Ectodermal cell (in vitro differentiated cells): ENCODE measurements at regions not wholly inside any gene's neighbourhood (a gene's known extent, or its start where the extent isn't known, plus 50 kb on each side); places are given as distances from the start of the nearest gene placed in this dataset.

Source experiments
- H3K27ac ChIP-seq: 2 replicates; pipeline ENCODE4 v1.7.0; 2013; ENCODE audit warnings: mild to moderate bottlenecking, low read depth, low read length; ENCODE audit not compliant: insufficient read depth, poor library complexity, severe bottlenecking
- H3K27me3 ChIP-seq: 2 replicates; pipeline ENCODE4 v1.7.0; 2013; ENCODE audit warnings: mild to moderate bottlenecking, low read length; ENCODE audit not compliant: insufficient read depth, control insufficient read depth, poor library complexity, severe bottlenecking
- H3K36me3 ChIP-seq: one replicate; pipeline ENCODE4 v1.7.0; 2013; ENCODE audit warnings: low read length; ENCODE audit not compliant: control insufficient read depth, insufficient read depth
- H3K4me1 ChIP-seq: one replicate; pipeline ENCODE4 v1.7.0; 2013; ENCODE audit warnings: low read length; ENCODE audit not compliant: control insufficient read depth, insufficient read depth
- H3K4me3 ChIP-seq: 2 replicates; pipeline ENCODE4 v1.7.0; 2013; ENCODE audit warnings: low read depth, low read length, control low read depth; ENCODE audit not compliant: insufficient read depth
- H3K9me3 ChIP-seq: 2 replicates; pipeline ENCODE4 v1.7.0; 2013; ENCODE audit warnings: mild to moderate bottlenecking, low read length, moderate library complexity; ENCODE audit not compliant: control insufficient read depth
- WGBS, 2 experiments: methylation state at CpG; one replicate each; pipeline ENCODE4 v1.1.7; 2013; ENCODE audit warnings: missing lambda C conversion rate in 2 of 2; 5-methylcytosine and 5-hydroxymethylcytosine counted together

DNA sequence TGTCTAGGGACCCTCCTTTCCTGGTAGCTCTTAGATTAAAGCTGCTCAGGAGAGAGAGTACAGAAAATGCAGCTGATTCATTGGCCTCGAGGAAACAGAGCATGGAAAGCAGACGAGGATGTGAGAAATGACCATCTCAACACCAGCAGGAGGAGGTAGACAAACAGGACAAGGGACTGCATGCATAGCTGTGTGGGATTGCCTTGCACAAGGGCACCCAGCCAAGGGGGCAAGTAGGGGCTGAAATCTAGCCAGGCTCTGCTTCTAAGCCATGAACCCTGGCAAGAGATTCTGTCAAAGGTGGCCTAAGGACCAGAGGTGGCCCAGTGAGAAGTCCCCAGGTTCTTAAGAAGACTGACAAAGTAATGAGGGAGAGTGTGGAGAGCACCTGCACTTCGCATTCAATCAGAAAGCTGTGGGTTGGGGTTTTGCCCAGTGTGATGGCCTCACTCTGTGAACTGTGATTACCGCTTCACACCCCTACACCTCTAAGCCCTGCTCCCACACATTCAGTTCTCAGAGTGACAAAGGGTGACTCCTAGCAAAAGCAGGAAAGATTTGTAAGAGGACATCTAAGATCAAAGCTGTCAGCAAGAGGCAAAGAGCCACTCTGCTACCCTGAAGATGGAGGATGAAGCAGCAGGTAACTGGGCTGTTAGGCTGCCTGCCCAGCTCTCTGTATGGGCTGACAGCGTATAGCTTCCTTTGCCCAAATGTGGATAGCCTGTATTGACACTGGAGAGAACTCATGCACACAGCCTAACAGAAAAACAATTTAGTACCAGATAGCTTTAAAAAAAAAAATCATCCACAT lies 151.3 kb upstream of the PELI1 start:
- H3K4me1 ChIP-seq = no peaks in the 10 kb centered on the region
- H3K9me3 ChIP-seq = no peaks in the 10 kb centered on the region
- 89 to 97% methylated on average over 5 of the region's 5 CpGs for WGBS, 2 experiments
- no peak overlapping the region for H3K27ac ChIP-seq
- no peaks in the 10 kb centered on the region for H3K36me3 ChIP-seq
- H3K4me3 ChIP-seq = no peak overlapping the region
- H3K27me3 ChIP-seq = no peaks in the 10 kb centered on the region

DNA sequence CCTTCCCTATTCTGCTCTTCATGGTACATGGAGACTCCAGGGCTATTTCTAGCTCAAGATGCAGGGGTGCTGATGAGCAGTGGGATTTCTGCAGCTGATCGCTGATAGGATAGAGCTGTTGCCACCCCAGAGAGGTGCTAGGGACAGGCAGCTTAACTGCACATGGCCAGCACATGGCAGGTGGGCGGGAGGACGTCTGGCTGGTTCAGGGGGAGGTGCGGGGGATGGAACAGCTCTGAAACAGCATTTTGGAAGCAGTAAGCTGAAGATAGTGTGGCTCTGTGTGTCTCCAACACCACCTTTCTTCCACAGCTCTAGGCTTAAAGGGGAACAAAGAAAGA lies 151.9 kb upstream of the PELI1 start:
- no peak overlapping the region for H3K27ac ChIP-seq
- H3K27me3 ChIP-seq = no peaks in the 10 kb centered on the region
- H3K9me3 ChIP-seq = no peaks in the 10 kb centered on the region
- H3K4me1 ChIP-seq = no peaks in the 10 kb centered on the region
- H3K4me3 ChIP-seq = no peak overlapping the region
- no peaks in the 10 kb centered on the region for H3K36me3 ChIP-seq
- WGBS, 2 experiments = 82 to 90% methylated on average over 4 of the region's 4 CpGs

DNA sequence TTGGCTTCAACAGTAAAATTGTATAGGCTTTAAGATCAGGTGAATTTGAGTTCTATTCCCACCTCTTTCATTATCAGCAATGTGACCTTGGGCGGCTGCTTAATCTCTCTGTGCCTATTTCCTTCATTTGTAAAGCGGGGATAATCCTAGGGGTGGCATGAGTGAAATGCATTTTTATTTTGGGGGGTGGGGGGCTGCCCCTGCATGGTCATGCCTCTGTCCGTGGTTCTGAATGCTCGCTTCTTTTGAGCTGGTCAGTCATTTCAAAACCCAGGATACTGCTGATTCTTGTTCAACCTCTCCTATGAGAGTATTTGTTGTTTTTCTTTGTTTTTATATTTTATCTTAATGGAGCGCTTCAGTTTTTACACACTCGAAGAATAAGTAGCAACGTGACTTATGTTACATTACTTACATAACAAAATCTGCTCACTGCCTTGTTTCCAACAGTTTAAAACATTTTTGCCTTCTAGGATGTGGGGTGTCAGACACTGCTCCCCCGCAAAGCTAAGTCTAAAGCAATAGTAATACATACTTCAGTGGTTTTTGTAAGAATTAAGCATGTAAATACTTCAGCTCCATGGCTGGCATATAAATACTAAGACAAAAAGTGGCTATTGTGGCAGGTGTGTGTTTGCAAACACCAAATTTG lies 152.6 kb upstream of the PELI1 start:
- 92 to 95% methylated on average over 6 to 8 of the region's 8 CpGs for WGBS, 2 experiments
- no peak overlapping the region for H3K4me3 ChIP-seq
- no peaks in the 10 kb centered on the region for H3K27me3 ChIP-seq
- H3K36me3 ChIP-seq = no peaks in the 10 kb centered on the region
- H3K9me3 ChIP-seq = no peaks in the 10 kb centered on the region
- H3K27ac ChIP-seq = no peak overlapping the region
- no peaks in the 10 kb centered on the region for H3K4me1 ChIP-seq

DNA sequence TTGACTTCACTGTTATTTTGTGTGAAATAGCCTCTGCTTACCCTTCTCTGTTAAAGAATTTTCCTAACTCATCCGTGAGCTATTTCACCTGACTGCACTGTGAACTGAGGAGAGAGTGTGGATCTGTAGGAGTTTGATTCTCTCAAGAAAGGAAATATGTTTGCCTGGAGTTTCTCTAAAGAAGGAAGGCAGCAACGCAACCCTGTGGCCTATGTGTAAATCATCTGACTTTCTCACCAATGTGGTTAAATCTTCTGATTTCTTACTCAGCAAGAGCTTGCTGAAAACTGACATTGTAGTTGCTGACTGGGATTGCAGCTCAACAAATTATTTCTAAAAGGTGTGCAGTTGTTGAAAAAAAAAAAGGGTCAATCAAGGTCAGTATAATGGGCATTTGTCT lies 153.9 kb upstream of the PELI1 start:
- Histone ChIP-seq H3K9me3 (no peaks in the 10 kb centered on the region), H3K27ac (no peak overlapping the region), H3K36me3 (no peaks in the 10 kb centered on the region), H3K27me3 (no peaks in the 10 kb centered on the region), H3K4me3 (no peak overlapping the region), H3K4me1 (no peaks in the 10 kb centered on the region)
- 94 to 97% methylated on average over 2 of the region's 2 CpGs for WGBS, 2 experiments

DNA sequence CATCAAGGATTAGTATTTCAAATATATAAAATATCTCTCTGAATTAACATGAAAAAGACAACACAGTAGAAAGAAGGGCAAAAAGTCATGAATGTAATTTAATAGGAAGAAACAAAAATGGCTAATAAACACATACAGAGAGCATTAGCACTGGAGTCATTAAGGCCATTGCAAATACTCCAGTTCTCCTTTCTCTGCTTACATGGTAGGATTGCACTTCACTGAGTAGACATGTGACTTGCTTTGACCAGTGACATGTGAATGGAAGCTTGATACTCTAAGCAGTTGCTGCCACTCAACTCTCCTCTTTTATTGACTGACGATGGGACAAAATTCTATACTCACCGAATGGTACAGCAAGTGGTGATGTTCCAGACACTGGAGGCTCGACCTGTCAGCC lies 153.9 kb upstream of the LGALSL start:
- Histone ChIP-seq H3K27me3 (no peaks in the 10 kb centered on the region), H3K4me1 (no peaks in the 10 kb centered on the region), H3K9me3 (no peaks in the 10 kb centered on the region), H3K27ac (no peak overlapping the region), H3K4me3 (no peak overlapping the region), H3K36me3 (no peaks in the 10 kb centered on the region)
- 94 to 97% methylated on average over 3 of the region's 3 CpGs for WGBS, 2 experiments

DNA sequence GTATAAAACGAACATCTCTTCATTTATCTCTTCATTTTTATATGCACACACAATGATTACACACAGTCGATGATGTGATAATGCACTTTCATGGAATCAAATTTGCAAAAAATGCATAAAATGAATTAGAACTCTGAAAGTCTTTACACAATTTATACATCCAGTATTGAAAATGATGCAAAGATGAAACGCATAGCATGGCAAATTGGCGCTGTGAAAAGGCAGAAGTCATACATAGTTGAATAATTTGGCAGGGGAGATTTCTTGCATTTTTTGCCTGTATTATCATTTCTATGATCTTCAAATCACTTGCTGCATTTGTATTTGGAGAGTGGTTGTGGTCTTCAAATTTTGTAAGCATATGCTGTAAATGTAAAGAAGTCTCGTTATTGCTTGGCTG lies 150.7 kb upstream of the LGALSL start:
- Histone ChIP-seq H3K27ac (no peak overlapping the region), H3K36me3 (no peaks in the 10 kb centered on the region), H3K9me3 (no peaks in the 10 kb centered on the region), H3K4me1 (no peaks in the 10 kb centered on the region), H3K27me3 (no peaks in the 10 kb centered on the region), H3K4me3 (no peak overlapping the region)
- WGBS, 2 experiments = 94 to 96% methylated on average over 5 of the region's 5 CpGs

DNA sequence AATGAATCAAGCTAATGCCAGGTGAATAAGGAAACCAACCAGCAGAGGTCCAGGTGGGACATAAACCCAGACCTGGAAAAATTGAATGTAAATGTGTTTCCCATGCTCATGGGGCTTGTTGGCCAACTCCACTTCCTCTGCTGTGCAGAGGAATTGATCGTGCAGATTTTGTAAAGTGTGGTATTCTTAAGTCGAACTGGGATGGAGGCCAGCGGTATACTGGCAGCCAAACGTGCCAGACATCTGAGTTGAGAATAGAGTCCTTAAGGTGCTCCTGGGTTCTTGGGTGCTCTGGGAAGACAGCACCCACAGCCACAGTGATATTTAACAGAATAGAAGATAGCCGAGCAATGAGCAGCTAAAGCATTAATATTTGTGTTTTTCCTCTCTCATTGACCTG lies 146.5 kb upstream of the LGALSL start:
- Histone ChIP-seq H3K9me3 (no peaks in the 10 kb centered on the region), H3K4me1 (peaks cover 15% of the 10 kb centered on the region), H3K36me3 (no peaks in the 10 kb centered on the region), H3K27me3 (no peaks in the 10 kb centered on the region), H3K27ac (no peak overlapping the region), H3K4me3 (no peak overlapping the region)
- WGBS, 2 experiments = 92 to 96% methylated on average over 5 of the region's 5 CpGs

DNA sequence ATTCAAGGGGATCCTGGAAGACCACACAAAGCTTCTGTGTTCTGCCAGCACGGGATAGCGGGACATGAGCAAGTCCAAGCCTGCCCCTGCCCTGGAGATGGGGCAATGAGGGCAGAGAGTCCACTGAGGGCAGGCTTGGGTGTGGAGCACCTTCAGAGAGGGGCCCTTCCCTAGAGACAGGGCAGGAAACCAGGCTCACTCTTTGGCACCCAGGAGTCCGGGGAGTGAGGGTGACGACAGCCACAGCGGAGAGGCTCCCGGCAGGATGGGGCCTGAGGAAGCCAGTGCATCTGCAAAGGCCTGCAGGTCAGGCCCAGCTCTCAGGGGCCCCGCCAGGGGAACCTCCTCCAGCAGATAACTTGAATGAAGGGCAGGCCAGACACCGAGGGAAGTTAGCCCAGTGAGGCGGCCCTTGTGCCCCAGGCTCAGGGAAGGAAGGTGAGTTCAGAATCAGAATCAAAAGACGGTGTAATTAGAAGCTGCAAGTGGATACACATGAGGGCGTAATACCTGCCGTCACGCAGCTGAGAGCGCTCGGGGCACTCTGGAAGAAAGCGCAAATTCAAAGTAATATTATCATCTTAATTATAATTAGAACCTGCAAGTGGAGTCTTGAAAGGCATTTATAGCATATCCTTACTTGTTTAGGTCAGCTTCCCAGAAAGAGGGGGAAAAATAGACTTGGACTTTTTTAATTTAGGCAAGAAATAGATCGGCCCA lies 142.6 kb upstream of the LGALSL start:
- Histone ChIP-seq H3K36me3 (no peaks in the 10 kb centered on the region), H3K27me3 (no peaks in the 10 kb centered on the region), H3K4me3 (no peak overlapping the region), H3K4me1 (peaks cover 19% of the 10 kb centered on the region), H3K9me3 (no peaks in the 10 kb centered on the region), H3K27ac (peak overlapping the region; percentile 82)
- 81 to 88% methylated on average over 12 of the region's 17 CpGs for WGBS, 2 experiments

DNA sequence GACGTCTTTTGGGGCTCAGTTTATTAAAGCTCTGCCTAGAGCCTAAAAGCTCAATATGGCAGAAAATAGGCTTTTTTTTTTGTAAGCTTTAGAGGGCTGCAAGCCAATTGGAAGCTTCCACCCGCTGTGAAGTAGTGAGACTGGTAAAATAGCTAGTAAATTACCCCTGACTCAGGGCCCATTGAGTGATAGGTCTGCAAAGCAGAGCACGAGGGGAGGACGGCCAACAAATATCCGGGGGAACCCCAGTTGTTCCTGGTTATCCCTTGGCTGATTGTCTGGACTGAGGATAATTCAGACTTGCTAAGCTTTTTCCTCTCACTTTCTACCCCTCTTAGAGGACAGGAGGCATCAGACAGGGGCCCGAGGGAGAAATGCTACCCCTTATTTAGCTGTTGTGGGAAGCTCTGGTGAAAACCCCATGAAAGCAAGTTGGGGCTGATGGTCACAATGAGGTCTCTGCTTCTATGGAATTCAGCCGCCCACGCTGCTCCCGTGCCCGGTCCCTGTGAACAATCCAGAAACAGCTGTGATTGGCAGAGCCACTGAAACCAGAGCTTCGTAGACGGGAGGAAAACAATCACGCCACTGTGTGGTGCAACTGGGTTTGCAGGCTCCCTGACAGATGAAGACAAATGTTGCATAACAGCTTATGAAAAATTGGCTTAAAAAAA lies 141.9 kb upstream of the LGALSL start:
- H3K4me1 ChIP-seq = peaks cover 19% of the 10 kb centered on the region
- no peak overlapping the region for H3K4me3 ChIP-seq
- WGBS, 2 experiments = 32 to 36% methylated on average over 13 of the region's 13 CpGs
- no peaks in the 10 kb centered on the region for H3K36me3 ChIP-seq
- peak overlapping the region; percentile 82 for H3K27ac ChIP-seq
- no peaks in the 10 kb centered on the region for H3K27me3 ChIP-seq
- H3K9me3 ChIP-seq = no peaks in the 10 kb centered on the region
